SK-N-SH (cell line): ENCODE measurements at regions not wholly inside any gene's neighbourhood (a gene's known extent, or its start where the extent isn't known, plus 50 kb on each side); places are given as distances from the start of the nearest gene placed in this dataset.

Source experiments
- CTCF ChIA-PET: fragments of 300-600, 350-600 bp; formaldehyde crosslinking; extraction: SDS; loops from one replicate; lab custom pipeline; 2021; lab: Yijun Ruan, JAX
- POLR2A ChIA-PET: fragments of 350-600 bp; sonication (Branson Sonifier 250); formaldehyde crosslinking; extraction: SDS; loops from one replicate; lab custom pipeline; 2020; ENCODE audit warnings: antibody characterized with exemption, inconsistent platforms; lab: Yijun Ruan, JAX
- DNase-seq: peaks from one replicate; pipeline ENCODE4 v3.0.0; 2012
- H2AFZ ChIP-seq: fragments of 200-600 bp; sonication (generic); 2 replicates; pipeline ENCODE4 v1.8.1; 2016; ENCODE audit warnings: antibody characterized with exemption, mild to moderate bottlenecking, low read depth
- H3F3A ChIP-seq: fragments of 200-600 bp; sonication (generic); replicated peaks from 2 replicates; pipeline ENCODE3; 2016; ENCODE audit warnings: antibody characterized with exemption, mild to moderate bottlenecking; ENCODE audit not compliant: insufficient read depth
- H3K27ac ChIP-seq, 2 experiments: fragments of 200-500 bp in 1 of 2; fragments of 200-600 bp in 1 of 2; sonication (Bioruptor generic) in 1 of 2; sonication (generic), shearing (Covaris generic) in 1 of 2; 2 replicates each; pipeline versions ENCODE4 v1.5.1 to v1.6.1; 2014 to 2016; ENCODE audit warnings: low read depth in 2 of 2, inconsistent platforms in 1 of 2, low read length in 1 of 2, mild to moderate bottlenecking in 1 of 2, mixed read lengths in 1 of 2
- H3K27me3 ChIP-seq: fragments of 200-600 bp; sonication (generic), shearing (Covaris generic); 2 replicates; pipeline ENCODE4 v1.6.1; 2016; ENCODE audit warnings: mixed run types; ENCODE audit not compliant: insufficient read depth
- H3K36me3 ChIP-seq, 2 experiments: fragments of 200-500 bp in 1 of 2; fragments of 200-600 bp in 1 of 2; sonication (Bioruptor generic) in 1 of 2; sonication (generic) in 1 of 2; replicated peaks in 1 of 2; 2 replicates each; pipeline versions ENCODE3 to v1.5.1; 2014 to 2016; ENCODE audit warnings: low read length in 1 of 2, mild to moderate bottlenecking in 1 of 2; ENCODE audit not compliant: insufficient read depth in 2 of 2, control insufficient read depth in 1 of 2
- H3K4me1 ChIP-seq, 2 experiments: fragments of 200-500 bp in 1 of 2; fragments of 200-600 bp in 1 of 2; sonication (Bioruptor generic) in 1 of 2; sonication (generic), shearing (Covaris generic) in 1 of 2; 2 replicates each; pipeline versions ENCODE4 v1.5.1 to v1.6.1; 2014 to 2016; ENCODE audit warnings: low read depth in 1 of 2, low read length in 1 of 2, mixed run types in 1 of 2; ENCODE audit not compliant: insufficient read depth in 2 of 2, control insufficient read depth in 1 of 2
- H3K4me2 ChIP-seq: fragments of 200-600 bp; sonication (generic), shearing (Covaris generic); 2 replicates; pipeline ENCODE4 v1.6.1; 2017; ENCODE audit warnings: mixed run types
- H3K4me3 ChIP-seq, 2 experiments: fragments of 200-500 bp in 1 of 2; fragments of 200-600 bp in 1 of 2; sonication (Bioruptor generic) in 1 of 2; sonication (generic), shearing (Covaris generic) in 1 of 2; 2 replicates each; pipeline versions ENCODE4 v1.5.1 to v1.8.1; 2014 to 2016; ENCODE audit warnings: low read depth in 2 of 2, inconsistent platforms in 1 of 2, low read length in 1 of 2, mild to moderate bottlenecking in 1 of 2, mixed read lengths in 1 of 2, moderate library complexity in 1 of 2
- H3K79me2 ChIP-seq: fragments of 200-600 bp; sonication (generic); 2 replicates; pipeline ENCODE4 v1.8.1; 2017; ENCODE audit warnings: mild to moderate bottlenecking; ENCODE audit not compliant: insufficient read depth
- H3K9ac ChIP-seq: fragments of 200-600 bp; sonication (generic); 2 replicates; pipeline ENCODE4 v1.6.1; 2017; ENCODE audit warnings: mixed run types
- H3K9me2 ChIP-seq: fragments of 200-600 bp; sonication (generic); 2 replicates; pipeline ENCODE4 v1.6.1; 2017; ENCODE audit warnings: mixed run types
- H3K9me3 ChIP-seq: fragments of 200-600 bp; sonication (generic); 2 replicates; pipeline ENCODE4 v1.6.1; 2017; ENCODE audit warnings: mixed run types, mild to moderate bottlenecking, moderate library complexity
- H4K20me1 ChIP-seq: fragments of 200-600 bp; sonication (generic); 2 replicates; pipeline ENCODE4 v1.6.1; 2017; ENCODE audit warnings: mild to moderate bottlenecking, mixed run types; ENCODE audit not compliant: insufficient read depth
- CHD2 ChIP-seq: fragments of 150-350 bp; IDR thresholded peaks from 2 replicates; pipeline ENCODE4 v1.6.1; 2018; ENCODE audit warnings: low read length; ENCODE audit not compliant: partially characterized antibody
- ELF1 ChIP-seq: IDR thresholded peaks from 2 replicates; pipeline ENCODE4 v1.4.0; 2012
- EP300 ChIP-seq, 2 experiments: IDR thresholded peaks; 2 replicates each; pipeline versions ENCODE4 v1.4.0 to v1.6.1; 2012; ENCODE audit warnings: borderline replicate concordance in 1 of 2, low read depth in 1 of 2, low read length in 1 of 2
- EZH2phosphoT487 ChIP-seq: fragments of 200-600 bp; sonication (generic); IDR thresholded peaks from 2 replicates; pipeline ENCODE4 v1.6.1; 2017; ENCODE audit warnings: low read depth, mixed run types, mild to moderate bottlenecking, antibody characterized with exemption, moderate library complexity, borderline replicate concordance
- FOSL2 ChIP-seq: IDR thresholded peaks from 2 replicates; pipeline ENCODE4 v1.4.0; 2012; ENCODE audit warnings: low read depth, mild to moderate bottlenecking, moderate library complexity, borderline replicate concordance
- FOXJ3 ChIP-seq: sonication (generic); formaldehyde crosslinking; IDR thresholded peaks from 2 replicates; pipeline ENCODE4 v1.5.1; 2020; ENCODE audit warnings: mild to moderate bottlenecking, missing genetic modification reagents
- GABPA ChIP-seq: IDR thresholded peaks from 2 replicates; pipeline ENCODE4 v1.4.0; 2012; ENCODE audit warnings: low read depth, mild to moderate bottlenecking
- MAX ChIP-seq: IDR thresholded peaks from 2 replicates; pipeline ENCODE4 v1.4.0; 2012; ENCODE audit warnings: low read depth
- MEF2A ChIP-seq: IDR thresholded peaks from 2 replicates; pipeline ENCODE4 v1.4.0; 2012; ENCODE audit warnings: low read depth, borderline replicate concordance
- MXI1 ChIP-seq: IDR thresholded peaks from 2 replicates; pipeline ENCODE4 v1.6.1; 2012; ENCODE audit warnings: mild to moderate bottlenecking, low read depth, low read length, improper control_type of control experiment
- NRF1 ChIP-seq: IDR thresholded peaks from 2 replicates; pipeline ENCODE4 v1.6.1; 2012; ENCODE audit warnings: low read depth, mild to moderate bottlenecking, low read length
- RFX5 ChIP-seq: IDR thresholded peaks from 2 replicates; pipeline ENCODE4 v1.6.1; 2012; ENCODE audit warnings: mild to moderate bottlenecking, improper control_type of control experiment, low read length
- RXRA ChIP-seq: IDR thresholded peaks from 2 replicates; pipeline ENCODE4 v1.4.0; 2012; ENCODE audit warnings: low read depth, mild to moderate bottlenecking, borderline replicate concordance
- SIN3A ChIP-seq: IDR thresholded peaks from 2 replicates; pipeline ENCODE4 v1.6.1; 2012; ENCODE audit warnings: low read depth, mild to moderate bottlenecking, low read length, moderate library complexity, borderline replicate concordance
- SMC3 ChIP-seq: IDR thresholded peaks from 2 replicates; pipeline ENCODE4 v1.6.1; 2012; ENCODE audit warnings: low read depth, low read length, improper control_type of control experiment
- TAF1 ChIP-seq: IDR thresholded peaks from 2 replicates; pipeline ENCODE4 v1.6.1; 2012; ENCODE audit warnings: low read depth, mild to moderate bottlenecking, low read length, moderate library complexity, borderline replicate concordance
- TEAD4 ChIP-seq: IDR thresholded peaks from 2 replicates; pipeline ENCODE4 v1.4.0; 2012; ENCODE audit warnings: mild to moderate bottlenecking, borderline replicate concordance; ENCODE audit not compliant: insufficient read depth
- USF1 ChIP-seq: IDR thresholded peaks from 2 replicates; pipeline ENCODE4 v1.4.0; 2012; ENCODE audit warnings: low read depth, borderline replicate concordance
- YY1 ChIP-seq: IDR thresholded peaks from 2 replicates; pipeline ENCODE4 v1.4.0; 2012; ENCODE audit warnings: low read depth, mild to moderate bottlenecking
- ZBTB33 ChIP-seq: IDR thresholded peaks from 2 replicates; pipeline ENCODE4 v1.4.0; 2012; ENCODE audit warnings: low read depth, borderline replicate concordance
- WGBS: methylation state at CpG from one replicate; pipeline ENCODE4 v1.1.6; 2017; ENCODE audit warnings: low lambda C conversion rate; 5-methylcytosine and 5-hydroxymethylcytosine counted together
- TF ChIP-seq, protein P1 (sequence below): IDR thresholded peaks from 2 replicates; pipeline ENCODE4; 2012
- TF ChIP-seq, protein P2 (sequence below): fragments of 200-600 bp; sonication (generic); IDR thresholded peaks from 2 replicates; pipeline ENCODE4 v1.6.1; 2017; ENCODE audit warnings: antibody characterized with exemption, mild to moderate bottlenecking, moderate library complexity

GRCh38 chr11:33976495-33977199, 74.9 kb upstream of the CAPRIN1 start (continued):
- TF ChIP-seq YY1 = no peak
- TF ChIP-seq MEF2A = no peak
- TF ChIP-seq USF1 = no peak
- no peak for TF ChIP-seq TEAD4
- TF ChIP-seq FOSL2 = no peak
- TF ChIP-seq, all 33 proteins: peak for 0

- no peak overlapping the region for H3K4me2 ChIP-seq
- H3K36me3 ChIP-seq = no peaks in the 10 kb centered on the region
- H3K4me1 ChIP-seq = peaks cover 0 to 16% of the 10 kb centered on the region in 2 experiments; a peak in 1 of 4 replicates
- H3K27ac ChIP-seq = no peak overlapping the region
- no peak for DNase-seq
- no peaks in the 10 kb centered on the region for H3F3A ChIP-seq
- H4K20me1 ChIP-seq = no peaks in the 10 kb centered on the region
- no peak overlapping the region for H3K4me3 ChIP-seq
- H3K9me3 ChIP-seq = no peaks in the 10 kb centered on the region
- H3K27me3 ChIP-seq = no peaks in the 10 kb centered on the region; the same call in 1 of the 2 replicates
- TF ChIP-seq SIN3A (no peak), RFX5 (no peak), RXRA (no peak), FOSL2 (no peak), YY1 (no peak), MXI1 (no peak), SMC3 (no peak), EP300 (IDR thresholded peaks at IDR 0.05; ENCODE audit: borderline replicate concordance in 1 of 2, low read depth in 1 of 2, low read length in 1 of 2) (no peak), ELF1 (no peak), MAX (no peak), NRF1 (no peak), FOXJ3 (CRISPR knock-in tag) (no peak), TAF1 (no peak), EZH2phosphoT487 (no peak), GABPA (no peak), ZBTB33 (no peak), CHD2 (no peak), MEF2A (no peak)
- TF ChIP-seq, protein P1, sequence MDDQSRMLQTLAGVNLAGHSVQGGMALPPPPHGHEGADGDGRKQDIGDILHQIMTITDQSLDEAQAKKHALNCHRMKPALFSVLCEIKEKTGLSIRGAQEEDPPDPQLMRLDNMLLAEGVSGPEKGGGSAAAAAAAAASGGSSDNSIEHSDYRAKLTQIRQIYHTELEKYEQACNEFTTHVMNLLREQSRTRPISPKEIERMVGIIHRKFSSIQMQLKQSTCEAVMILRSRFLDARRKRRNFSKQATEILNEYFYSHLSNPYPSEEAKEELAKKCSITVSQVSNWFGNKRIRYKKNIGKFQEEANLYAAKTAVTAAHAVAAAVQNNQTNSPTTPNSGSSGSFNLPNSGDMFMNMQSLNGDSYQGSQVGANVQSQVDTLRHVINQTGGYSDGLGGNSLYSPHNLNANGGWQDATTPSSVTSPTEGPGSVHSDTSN = no peak
- TF ChIP-seq, protein P2, sequence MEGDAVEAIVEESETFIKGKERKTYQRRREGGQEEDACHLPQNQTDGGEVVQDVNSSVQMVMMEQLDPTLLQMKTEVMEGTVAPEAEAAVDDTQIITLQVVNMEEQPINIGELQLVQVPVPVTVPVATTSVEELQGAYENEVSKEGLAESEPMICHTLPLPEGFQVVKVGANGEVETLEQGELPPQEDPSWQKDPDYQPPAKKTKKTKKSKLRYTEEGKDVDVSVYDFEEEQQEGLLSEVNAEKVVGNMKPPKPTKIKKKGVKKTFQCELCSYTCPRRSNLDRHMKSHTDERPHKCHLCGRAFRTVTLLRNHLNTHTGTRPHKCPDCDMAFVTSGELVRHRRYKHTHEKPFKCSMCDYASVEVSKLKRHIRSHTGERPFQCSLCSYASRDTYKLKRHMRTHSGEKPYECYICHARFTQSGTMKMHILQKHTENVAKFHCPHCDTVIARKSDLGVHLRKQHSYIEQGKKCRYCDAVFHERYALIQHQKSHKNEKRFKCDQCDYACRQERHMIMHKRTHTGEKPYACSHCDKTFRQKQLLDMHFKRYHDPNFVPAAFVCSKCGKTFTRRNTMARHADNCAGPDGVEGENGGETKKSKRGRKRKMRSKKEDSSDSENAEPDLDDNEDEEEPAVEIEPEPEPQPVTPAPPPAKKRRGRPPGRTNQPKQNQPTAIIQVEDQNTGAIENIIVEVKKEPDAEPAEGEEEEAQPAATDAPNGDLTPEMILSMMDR = no peak
- H3K79me2 ChIP-seq = no peaks in the 10 kb centered on the region
- POLR2A ChIA-PET = no interaction called here
- no peak overlapping the region for H2AFZ ChIP-seq
- WGBS = 47% methylated on average over 4 of the region's 4 CpGs
- H3K9ac ChIP-seq = no peak overlapping the region
- H3K9me2 ChIP-seq = no peaks in the 10 kb centered on the region
- CTCF ChIA-PET = interaction anchor here (1.9 to 4.7 kb wide), 4 partner anchors 13 to 140 kb away, joined by 7 to 30 read pairs (median 17); no protein-coding TSS in a partner anchor
Measured at GRCh38 chr11:33974804-33975203, 76.7 kb upstream of the CAPRIN1 start.
